ENCODE measurements at regions not wholly inside any gene's neighbourhood (a gene's known extent, or its start where the extent isn't known, plus 50 kb on each side); places are given as distances from the start of the nearest gene placed in this dataset.

DNA sequence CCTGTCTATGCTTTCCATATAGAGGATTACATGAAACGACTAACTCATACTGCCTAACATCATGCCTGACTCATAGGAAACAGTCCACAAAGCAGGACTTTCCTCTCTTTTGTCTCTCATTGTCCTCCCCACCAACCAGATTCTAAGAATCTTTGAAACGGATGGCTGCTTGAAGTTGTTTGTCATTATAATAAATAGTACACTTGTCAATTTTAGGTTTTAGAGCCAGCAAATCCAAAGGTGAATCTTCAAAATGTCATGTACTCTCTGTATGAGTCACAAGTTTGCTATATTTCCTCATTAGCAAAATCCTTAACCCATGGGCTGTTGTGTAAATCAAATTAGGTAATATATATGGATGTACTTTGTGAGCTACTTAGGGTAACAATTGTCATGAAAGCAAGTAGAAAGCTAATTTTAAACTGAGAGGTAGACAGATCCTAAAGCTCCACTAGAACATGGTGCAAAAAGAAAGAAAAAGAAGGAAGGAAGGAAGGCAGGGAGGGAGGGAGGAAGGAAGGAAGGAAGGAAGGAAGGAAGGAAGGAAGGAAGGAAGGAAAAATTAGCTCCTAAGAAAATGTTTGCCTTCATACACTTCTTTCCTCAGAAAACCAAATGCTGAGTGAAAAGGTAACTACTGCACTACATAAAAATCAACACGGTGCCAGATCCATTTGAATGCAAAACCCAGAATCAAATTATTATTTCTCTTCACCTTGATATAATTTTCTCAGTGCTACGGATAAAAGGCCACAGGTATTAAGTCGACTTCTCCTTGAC lies 129.5 kb upstream of the PRMT6 start:
- no peak for DNase-seq

DNA sequence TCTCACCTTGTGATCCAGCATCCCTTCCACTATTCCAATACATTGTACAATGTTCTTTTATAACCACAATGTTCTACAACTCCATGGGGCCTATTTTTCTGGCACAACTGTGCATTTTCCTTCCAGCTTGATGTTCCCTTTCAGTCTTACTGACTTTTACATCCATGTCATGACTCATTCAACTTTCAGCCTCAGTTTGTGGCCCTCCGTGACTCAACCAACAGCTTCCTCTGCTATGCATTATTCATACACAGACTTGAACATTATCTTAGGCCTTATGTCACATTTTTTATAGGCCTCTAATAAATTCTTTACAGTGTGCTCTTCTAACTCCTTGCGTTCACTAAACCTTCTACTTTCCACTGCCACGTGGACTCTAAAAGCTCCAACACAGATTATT lies 119.4 kb upstream of the PRMT6 start:
- DNase-seq, result no peak

DNA sequence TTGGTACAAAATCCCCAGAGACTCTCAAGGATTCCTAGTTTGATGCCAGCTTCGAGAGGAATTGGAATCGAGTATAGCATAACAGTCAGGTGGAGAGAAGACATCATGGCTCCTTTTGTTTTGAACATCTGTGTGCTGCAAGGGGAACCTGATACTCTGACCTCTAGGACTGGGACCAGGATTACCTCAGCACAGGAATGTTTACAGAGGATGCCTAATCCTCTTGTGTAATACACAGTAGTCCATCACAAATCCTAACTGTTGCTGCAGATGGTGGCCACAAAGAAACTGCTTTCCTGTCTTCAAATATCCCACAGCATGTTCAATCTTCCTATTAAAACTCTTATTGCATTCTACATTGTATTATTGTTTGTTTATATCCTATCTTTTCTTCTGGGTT lies 111.8 kb upstream of the PRMT6 start:
- no peak for DNase-seq

DNA sequence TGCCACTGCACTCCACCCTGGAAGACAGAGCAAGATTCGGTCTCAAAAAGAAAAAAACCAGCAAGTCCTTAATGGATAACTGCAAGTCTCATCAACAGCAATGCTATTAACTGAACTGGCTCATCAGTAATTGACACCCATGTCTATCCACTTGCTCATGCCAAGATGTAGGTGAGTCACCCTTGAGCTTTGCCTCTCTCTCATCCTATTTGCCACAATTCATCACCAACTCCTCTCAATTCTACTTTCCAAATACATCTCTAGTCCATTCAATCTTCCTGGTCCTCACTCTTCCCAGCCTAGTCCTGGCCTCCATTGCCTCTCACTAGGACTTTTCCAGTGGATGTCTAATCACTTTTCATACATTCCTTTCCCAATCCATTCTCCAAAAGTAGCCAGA lies 103.7 kb upstream of the PRMT6 start:
- no peak for DNase-seq

DNA sequence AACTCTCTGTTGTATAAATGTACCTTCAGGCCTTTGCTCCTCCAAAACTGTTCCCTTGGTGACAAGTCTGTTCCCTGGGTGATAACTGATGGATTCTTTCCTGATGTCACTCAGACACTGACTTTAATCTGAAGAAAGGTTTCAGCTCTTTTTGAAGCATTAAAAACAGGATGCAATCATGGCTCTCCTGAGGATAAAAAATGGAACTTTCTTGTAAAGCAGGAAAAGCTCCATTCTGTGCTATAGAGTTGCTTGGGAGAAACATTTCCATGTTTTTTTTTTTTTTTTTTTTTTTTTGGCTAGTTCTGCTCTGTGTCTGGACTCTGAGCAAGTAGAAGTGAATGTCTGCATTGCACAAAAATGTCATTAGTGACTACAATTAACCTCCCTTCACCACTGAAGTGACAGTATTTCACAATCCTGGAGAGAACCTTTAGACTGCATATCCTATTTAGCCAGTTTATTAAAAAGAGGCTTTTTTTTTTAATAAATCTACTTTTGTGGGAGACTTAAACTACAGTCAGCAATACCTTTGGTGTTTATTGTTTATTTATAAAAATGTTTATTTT lies 101.7 kb upstream of the PRMT6 start:
- DNase-seq, result no peak

DNA sequence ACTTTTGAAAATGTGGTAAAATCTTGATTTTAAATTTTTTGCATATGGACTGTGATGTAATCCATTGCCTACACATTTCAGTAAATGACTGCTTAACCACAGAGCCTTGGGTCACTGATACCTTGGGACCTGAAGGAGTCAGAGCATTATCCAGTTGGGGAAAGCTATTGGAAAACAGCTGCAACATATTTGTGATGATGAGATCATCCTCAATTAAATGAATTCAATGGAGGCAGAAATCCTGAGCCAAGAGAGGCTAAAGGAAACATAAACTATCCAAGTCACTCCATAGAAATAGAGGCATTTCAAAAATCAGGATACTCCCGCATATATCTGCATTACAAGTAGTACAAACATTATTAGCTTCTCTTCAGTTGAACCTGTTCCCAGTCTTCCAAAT lies 99.8 kb upstream of the PRMT6 start:
- DNase-seq, result no peak

DNA sequence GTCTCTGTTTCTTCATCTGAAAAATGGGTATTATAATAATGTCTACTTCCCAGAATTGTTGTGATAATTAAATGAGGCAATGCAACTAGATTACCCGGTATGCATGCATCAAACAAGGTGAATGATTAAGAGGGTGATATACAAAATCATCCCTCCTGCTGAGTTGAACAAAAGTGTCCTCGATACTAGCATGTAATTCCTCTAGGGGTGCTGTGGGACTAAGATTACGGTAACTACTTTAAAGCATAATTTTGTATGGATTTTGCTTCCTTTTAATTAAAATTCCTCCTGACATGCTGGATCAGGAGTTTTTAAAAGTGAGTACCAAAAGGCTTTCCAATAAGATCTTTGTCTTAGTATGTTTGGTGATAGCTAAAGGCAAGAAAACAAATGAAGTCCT lies 98.7 kb upstream of the PRMT6 start:
- no peak for DNase-seq

DNA sequence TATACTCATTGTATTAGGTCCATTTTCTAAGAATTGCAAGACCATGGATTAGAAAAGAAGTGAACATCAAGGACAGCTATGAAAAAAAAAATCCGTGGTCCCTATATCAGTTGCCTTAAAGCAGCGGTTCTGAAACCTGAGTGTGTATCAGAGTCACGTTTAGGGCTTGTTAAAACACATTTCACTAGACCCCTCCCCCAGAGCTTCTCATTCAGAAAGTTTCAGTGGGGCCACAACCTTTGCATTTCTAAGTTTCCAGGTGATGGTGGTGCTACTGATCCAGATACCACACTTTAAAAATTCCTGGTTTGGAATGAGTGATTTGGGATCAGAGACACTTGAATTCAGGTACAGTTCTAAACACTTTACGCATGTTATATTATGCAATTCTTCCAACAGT lies 96.1 kb upstream of the PRMT6 start:
- no peak for DNase-seq

DNA sequence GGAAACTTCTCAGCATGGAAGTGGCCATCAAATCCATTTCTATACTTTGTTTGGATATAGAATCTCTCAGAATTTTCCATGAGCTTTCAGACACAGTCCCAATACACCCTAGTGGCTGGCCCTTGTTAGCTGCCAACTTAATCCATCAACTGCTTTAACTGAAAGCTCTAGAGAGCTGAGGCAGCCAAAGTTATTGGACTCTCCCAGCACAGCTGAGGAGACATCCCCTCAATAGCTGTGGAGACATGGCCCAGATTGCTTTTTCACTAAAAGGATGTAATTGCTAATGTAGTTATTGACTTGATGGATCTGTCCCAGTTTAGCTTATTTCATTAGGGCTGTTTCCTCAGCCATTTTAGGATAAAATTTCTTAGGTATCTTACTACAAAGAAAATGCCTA lies 94.8 kb upstream of the PRMT6 start:
- DNase-seq, result no peak

DNA sequence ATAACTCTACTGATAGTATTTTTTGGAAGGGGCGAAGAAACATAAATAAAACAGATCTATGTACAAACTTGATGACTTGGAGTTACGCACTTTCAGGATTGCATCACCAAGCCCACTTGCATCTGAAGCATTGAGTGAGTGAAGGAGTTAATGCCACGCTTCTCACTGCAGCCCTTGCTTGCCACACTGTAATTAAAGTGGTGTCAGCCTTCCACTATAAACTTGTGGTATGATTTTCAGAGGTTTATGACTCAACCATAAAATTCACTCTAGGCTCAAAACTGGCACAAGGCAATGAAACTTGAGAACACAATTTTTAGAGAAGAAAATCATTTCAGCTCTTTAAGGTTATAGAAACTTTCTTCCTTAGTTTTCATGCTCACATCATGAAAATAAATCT lies 93.9 kb upstream of the PRMT6 start:
- DNase-seq, result no peak

DNA sequence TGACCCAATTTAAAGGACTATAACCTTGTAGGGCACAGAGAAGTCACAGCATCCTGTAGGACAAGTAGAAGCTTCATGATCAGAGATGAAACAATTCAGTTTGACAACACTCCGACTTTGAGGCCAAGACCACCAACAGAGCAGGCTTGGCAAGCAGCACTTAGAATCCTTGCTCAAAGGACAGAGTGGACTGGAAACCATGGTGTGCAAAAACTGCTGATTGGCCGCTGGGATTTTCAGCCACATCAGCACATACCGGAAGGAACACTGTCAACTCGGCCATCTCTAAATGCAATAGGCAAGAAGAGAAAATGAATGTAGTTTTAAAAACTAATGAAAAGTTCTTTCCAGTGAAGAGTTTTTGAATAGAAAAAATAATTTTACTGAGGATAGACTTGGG lies 92.0 kb upstream of the PRMT6 start:
- DNase-seq, result no peak

DNA sequence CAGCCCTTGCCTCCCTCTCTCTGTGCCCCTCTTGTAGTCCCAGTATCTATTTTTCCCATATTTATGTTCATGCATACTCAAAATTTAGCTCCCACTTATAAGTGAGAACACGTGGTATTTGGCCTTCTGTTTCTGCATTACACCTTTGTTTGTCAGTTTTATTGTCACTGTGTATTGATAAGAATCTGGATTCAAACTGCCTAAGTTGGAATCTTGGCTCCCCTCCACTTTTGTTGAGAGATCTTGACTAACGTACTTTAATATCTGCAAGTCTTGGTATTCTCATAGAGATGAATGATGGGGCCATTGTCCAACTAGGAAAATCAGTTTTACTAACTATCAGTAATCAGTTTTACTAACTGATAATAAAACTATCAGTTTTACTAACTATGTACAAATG lies 87.8 kb upstream of the PRMT6 start:
- no peak for DNase-seq

DNA sequence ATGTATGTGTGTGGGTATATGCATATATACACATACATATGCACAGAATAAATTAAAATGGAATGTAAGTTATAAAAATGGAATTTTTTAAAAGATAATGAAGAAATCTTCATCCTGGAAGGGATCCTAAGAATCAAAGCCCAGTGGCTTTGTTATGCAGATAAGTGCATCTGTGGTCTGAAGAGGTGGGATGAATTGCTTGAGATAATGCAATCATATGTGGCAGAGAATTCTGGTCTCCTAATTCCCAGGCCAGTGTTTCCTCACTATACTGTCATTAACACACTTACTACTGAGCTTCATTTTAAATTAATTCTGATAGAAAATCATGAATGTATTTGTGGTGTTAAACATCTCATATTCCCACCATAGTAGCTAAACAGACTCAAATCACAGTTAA lies 86.7 kb upstream of the PRMT6 start:
- no peak for DNase-seq

DNA sequence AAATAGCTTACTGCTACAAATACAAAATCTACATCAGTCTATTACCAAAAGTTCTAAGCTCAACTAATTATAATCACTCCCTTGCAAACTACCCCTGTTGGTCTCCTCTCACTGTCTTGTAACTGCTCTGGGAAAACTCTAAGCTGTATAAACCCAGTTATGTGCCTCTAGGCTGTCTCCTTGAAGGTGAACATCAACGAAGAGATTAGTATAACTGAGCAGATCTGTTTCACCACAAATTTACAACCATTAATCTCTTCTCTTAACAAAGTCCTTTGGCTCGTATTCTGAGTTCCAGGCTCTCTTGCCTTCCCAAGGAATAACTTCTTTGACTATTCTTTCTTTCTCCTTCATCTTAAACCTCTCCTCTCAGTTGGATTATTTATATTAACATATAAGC lies 84.4 kb upstream of the PRMT6 start:
- no peak for DNase-seq

DNA sequence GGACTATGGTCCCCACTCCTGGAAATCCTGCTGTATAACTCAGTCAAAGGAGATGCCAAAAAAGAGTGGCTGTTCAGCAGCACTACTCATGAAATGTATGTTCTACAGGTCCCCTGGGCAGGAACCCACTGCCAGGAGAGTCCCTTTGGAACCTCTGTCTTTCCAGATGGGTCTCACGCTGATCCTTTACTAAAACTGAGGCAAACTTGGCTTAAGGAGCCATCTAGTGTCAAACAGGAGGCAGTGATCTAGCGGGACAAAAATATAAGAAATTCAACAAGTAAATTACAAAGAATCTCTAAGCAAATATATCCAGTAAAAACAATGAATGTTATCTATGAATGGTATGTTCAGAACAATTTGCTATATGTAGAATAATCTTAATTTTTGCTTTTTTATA lies 80.5 kb upstream of the PRMT6 start:
- no peak for DNase-seq

DNA sequence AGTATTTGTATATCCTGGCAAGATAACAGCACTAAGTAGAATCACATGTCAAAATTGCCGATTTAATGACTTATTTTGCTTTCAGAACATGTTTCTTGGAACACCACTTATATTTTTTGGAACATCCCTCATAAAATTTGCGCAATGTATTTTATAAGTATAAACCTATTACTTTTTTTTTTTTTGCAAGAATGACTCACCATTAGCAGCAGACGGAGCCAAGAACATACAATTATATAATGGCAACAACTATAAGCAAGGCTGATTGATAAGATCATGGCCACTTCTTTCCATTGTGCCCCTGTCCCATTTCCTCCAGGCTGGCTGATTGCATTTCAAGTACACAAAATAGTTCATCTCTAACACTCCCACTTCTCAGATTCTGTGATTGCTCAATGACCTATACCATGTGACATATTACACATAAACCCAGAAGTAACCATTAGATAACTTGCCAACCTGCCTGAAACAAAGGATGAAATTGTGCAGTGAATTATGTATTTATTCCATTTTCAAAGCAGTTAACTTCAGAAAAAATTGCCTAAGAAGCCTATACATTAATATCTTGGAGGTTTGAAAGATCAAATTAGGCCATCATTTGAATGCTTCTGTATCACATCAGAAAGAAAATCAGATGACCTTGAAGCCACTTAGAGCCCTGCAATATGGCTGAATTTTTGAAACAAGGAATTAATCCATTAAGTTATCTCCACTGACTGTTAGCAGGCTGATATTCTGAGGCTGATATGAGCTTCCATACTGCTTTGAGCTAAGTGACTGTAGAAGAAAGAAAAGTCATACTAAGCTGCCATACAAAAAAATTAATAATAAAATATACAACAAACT lies 77.8 kb upstream of the PRMT6 start:
- no peak for DNase-seq

DNA sequence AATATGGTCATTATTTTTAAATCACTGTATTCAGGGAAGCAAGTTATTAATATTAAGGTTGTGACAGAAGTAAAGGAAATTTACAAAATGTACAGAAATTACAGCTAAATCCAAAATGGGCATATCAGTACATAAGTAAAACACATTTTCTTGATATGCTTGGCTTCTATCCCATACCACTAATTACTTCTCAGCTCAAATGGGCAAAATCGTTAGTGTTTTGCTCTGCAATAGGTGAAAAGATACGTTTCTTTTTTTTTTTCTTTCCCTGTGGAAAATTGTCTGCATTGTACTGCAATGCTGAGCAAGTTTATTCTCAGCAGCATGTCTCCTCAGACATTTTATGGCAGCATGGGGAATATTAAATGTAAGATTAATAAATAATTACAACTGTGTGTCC lies 77.1 kb upstream of the PRMT6 start:
- DNase-seq, result no peak

DNA sequence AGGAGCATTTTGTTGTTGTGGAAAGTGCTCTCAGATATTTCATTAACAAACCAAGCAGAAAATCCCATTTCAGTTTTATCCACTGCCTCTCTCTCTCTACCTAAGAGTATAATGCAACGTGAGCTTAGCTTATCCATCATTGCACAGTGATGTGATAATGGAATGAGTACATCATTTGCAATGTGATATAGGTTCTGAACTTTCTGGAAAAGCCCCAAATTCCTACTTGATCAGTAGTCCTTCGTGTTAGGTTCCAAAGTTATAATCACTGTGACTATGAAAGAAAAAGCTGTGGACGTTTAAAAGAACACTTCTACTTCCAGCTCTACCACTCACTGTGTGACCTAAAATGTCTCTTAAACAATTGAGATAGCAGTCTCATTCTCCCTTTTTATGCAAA lies 76.4 kb upstream of the PRMT6 start:
- DNase-seq, result no peak

DNA sequence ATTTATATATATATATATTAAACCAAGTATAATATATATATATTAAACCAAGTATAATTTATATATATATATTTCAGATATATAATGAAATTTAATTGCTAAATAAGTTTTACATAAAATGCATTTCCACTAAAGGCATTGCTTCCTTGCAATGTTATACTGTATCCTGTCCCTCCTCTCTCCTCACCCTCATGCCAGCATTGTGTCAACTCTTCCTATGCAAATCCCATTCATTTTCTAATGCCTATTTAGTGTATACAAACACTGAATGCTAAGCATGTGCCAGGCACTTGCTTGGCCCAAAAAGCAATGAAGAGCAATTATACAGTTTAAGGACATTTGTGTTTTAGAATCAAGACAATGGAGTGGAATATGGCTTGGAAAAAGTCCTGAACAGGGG lies 71.7 kb upstream of the PRMT6 start:
- no peak for DNase-seq

DNA sequence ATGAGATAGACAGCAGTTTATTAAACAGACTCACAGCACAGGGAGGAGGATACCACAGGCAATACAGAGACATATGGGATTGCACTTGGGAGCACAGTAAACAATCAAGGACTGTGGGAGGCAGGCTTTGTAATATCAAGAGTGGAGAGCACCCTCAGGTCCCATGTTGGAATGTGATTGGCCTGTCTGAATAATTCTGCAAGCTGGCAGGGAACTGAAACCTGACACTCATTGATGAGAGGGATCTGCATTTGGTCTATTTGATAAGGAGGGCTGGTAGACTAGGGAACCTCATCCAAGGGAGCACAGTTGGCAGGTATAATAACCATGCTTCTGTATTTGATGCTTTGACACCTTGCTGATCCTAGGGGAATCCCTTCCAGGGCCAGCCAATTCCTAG lies 69.9 kb upstream of the PRMT6 start:
- no peak for DNase-seq

DNA sequence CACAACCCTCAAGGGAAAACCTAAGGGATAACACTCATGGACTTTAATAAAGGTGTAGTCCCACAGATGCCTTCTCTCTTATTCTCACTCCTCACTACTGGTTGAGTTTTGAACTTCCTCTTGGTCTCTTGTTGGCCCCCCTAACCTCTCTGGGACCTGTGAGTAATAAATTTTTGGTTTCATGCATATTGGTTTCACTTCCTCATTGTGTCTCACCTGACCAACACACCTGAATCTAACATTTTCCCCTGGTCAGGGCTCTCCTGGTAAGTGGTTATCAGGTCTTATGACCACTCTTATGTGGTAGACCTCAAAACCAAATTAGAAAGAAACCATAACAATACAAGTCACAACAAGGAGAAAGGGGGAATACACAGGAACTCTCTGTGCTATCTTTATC lies 60.5 kb upstream of the PRMT6 start:
- no peak for DNase-seq

DNA sequence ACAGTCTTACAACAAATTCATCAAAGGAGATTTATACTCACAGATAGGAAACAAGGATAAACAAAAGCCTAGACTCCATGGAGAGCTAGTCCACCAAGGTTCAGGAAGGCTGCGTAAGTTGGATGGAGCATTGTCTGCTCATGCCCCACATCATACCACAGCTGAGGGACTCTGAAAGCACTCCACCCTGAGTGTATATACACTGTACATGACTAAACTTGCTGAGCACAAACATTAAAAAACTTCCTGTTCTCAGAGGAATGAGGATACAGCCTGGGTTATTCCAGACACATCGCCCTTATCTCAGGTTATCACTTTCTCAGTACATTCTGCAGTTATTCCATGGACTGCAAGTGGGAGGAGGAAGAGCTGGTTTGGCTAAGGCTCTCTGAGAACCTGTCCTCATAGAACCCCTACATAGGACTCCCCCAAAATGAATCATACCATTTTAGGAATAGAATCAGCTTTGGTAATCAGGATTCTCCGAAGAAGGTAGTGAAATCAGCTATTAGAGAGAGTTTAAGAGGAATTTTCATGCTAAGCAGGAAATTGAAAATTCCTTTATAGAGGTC lies 58.0 kb upstream of the PRMT6 start:
- DNase-seq, result no peak

DNA sequence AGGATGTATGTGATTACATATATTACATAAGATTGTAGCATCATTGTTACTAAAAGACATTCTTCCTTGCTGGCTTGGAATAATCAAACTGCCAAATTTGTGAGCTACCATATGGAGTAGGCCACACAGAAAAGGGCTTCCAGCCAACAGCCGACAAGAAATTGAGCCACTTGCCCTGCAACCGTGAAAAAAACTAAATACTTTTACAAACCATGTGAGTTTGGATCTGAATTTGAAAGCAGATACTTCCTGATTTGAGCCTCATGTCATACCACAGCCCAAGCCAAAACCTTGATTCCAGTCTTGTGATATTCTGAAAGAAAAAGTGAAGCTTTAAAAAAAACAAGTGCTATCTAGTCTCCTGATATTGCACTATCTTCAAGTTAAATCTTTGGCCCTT lies 55.6 kb upstream of the PRMT6 start:
- DNase-seq, result no peak

DNA sequence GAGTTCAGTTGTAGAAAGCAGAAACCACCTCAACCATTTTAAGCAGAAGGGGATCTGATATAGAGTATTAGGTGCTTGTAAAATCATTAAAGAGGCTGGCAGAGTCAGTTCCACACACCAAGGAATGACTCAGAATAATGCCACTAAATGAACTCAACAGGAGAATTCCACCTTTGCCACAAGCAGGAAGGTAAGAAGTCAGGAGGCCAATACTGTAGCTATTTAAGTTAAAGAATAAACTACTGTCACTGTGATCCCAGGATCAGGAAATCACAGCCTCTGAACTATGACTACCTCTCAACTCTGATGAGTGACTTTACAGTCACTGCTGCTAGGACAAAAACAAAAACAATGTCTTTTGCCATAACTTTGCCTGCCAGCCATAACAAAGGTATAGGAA lies 52.5 kb upstream of the PRMT6 start:
- no peak for DNase-seq

Measured in inflammatory macrophage (primary cell).